ENCODE measurements at regions not wholly inside any gene's neighbourhood (a gene's known extent, or its start where the extent isn't known, plus 50 kb on each side); places are given as distances from the start of the nearest gene placed in this dataset.
"Not testable (repeated sequence)": the region's sequence is repeated elsewhere in the genome, so short reads cannot be mapped to it uniquely, and the experiment has no call there.

DNA sequence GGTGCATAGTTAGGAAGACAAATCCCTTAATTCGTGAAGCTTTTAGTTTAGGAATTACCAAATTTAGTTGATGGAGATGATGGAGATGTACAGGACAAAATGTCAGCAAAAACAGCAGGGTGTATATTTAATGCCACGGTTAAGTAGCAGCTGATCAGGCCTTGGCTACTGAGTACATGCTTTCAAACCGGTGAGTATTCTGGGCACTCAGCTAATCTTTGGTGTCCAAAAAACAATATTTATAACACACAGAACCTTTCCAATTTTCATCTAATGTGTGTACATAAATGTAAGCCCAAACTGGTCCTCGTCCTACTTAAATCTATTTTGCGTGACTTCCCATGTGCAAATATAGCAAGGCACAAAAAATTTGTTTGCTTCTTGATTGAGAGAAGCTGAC lies 703.4 kb upstream of the LINC00305 start:
- DNase-seq (ENCODE audit: low spot score), result no peak

DNA sequence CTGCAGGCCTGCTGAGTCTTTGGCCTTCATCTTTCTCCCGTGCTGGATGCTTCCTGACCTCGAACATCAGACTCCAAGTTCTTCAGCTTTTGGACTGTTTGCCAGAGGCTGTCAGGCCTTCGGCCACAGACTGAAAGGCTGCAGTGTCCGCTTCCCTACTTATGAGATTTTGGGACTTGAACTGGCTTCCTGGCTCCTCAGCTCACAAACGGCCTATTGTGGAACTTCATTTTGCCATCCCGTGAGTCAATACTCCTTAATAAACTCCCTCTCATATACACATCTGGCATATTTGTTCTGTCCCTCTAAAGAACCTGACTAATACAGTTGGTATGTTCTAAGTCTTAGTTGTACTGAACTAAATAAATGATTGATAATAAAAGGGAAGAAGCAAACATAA lies 702.8 kb upstream of the LINC00305 start:
- DNase-seq (ENCODE audit: low spot score), result no peak

DNA sequence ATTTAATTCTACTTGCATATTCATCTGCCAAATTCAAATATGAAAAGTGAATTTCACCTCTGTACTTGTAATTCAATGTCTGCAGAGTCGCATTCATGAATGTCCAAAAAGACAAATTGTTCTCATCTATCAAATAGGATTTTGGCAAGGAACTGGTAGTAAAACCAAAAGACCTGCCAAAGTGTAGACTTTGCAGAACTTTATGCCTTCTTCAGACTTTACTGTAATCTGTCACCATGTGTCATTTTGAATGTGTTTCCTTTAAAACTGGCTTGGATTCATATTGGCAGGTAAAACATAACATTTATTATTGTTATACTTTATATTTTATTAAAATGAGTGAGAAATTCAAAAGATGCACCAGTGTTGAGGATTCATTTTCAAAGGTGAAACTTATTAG lies 701.9 kb upstream of the LINC00305 start:
- no peak for DNase-seq (ENCODE audit: low spot score)

DNA sequence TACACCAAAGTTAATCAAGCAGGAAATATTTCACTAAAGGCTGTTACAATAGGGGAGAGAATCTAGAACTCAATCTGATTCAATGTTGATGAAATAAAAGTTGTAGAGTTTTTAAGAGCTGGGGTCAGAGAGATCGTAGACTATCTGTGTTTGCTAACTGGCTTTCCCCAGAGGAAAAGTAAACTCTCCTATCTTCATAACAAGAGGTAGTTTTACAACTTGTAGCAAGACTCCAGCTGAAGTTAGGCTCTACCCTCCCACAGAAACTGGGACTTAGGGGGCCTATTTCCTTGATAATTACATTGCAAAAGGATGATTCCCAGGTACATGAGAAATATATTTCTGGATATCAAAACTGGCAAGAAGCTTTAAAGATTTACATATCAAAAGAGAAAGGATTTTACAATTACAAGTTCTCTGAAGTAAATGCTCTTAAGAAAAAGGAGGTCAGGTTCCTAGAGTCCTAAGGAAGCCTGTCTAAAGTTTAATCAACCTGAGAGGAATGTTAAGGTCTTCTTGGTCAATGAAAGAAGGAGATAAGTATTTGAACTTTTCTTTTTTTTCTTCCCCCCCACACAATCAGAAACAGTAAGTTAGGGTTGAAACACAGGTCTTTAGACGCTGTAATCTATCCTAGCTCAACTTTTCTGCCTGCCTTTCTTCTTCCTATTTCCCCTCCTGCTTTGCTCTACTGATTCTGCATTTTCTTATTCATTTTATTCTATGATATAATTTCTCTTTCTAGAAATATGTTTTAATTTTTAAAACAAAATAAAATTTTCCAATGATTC lies 692.2 kb upstream of the LINC00305 start:
- no peak for DNase-seq (ENCODE audit: low spot score)

GRCh38 chr18:64810354-64810753 lies 661.5 kb upstream of the LINC00305 start:
- DNase-seq (ENCODE audit: low spot score), result no peak

DNA sequence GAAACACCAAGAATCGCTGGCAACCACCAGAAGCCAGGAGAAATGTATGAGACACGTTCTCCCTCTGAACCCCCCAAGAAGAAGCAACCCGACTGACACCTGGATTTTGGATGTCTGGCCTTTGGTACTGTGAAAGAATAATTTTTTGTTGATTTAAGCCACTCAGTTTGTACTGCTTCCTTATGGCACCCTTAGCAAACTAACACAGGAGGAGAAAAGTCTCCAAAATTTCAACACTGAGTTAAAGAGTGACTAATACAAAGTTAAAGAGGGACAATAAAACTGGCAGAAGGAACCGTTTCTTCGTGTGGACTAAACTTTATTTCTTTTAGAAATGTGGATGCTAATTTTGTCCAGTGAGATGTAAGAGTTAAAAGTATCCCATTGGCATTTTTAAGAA lies 660.9 kb upstream of the LINC00305 start:
- no peak for DNase-seq (ENCODE audit: low spot score)

DNA sequence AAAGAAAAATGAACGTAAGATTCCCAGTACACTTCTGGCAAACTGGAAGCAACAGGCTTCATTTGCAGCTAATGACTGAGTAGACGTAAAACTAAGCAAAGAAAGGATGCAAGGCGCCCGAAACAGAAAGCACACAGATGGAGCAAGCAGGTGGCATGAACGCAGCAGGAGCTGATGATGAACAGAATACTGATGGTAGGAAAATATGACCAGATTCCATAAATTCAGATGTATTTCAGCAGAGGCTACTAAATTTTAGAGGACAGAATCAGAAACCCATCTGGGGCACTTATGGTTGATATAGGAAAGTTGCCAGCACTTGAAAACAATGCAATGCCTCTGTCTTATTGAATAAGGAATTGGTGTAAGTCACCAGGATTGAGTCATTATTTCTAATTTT lies 658.7 kb upstream of the LINC00305 start:
- DNase-seq (ENCODE audit: low spot score), result peak; percentile 37

DNA sequence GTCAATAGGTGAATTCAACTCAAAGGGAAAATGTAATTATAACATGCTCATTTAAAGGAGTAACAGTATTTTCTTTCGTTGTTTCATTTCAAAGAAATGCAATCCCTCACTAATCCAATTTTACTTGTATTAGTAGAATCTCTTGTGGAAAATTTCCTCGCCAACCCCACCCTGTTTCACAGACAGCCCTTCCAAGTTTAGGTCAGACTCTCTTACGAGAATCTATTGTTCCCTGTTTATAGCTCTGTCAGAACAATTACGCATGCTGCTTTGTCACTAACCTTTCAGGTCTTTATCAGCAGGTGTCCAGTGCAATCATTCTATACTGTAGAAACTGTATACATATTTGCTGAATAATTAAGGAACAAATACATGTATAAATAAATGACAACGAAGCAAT lies 657.8 kb upstream of the LINC00305 start:
- DNase-seq (ENCODE audit: low spot score), result no peak

DNA sequence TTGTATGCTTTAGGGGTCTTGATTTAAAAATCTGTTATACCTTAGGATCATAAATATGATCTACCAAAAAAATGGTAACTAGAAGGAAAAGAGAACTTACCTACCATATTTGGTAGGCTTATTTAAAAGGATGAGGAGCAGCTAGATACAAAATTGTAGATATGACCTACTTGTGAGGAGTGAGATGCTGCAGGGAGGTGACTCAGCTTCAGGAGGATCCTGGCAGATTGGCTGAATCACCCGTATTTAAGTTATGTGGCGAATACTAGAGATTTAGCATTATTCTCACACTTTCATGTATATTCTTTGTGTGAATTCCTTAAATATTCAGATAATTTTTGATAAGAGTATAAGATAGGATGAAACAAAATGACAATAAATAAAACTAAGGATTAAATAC lies 657.3 kb upstream of the LINC00305 start:
- DNase-seq (ENCODE audit: low spot score), result no peak

GRCh38 chr18:64803471-64803870 lies 654.6 kb upstream of the LINC00305 start:
- no peak for DNase-seq (ENCODE audit: low spot score)

- no peak for DNase-seq (ENCODE audit: low spot score)
These were observed 651.3 kb upstream of the LINC00305 start for GRCh38 chr18:64800151-64800550.

DNA sequence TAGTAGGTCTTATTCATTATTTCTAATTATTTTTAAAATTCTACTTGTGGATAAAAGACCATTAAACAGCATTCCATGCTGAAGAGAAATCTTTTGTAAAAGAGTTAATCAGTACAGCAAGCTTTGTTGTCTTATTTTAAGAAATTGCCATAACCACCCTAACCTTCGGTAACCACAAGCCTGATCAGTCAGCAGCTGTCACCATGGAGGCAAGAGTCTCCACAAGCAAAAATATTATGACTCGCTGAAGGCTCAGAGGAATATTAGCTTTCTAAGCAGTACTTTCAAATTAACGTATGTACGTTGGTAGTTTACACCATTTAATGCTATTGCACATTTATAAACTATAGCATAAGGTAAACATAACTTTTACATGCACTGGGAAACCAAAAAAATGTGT lies 650.5 kb upstream of the LINC00305 start:
- DNase-seq (ENCODE audit: low spot score), result no peak

- no peak for DNase-seq (ENCODE audit: low spot score)
These were observed 642.3 kb upstream of the LINC00305 start for GRCh38 chr18:64791236-64791635.

GRCh38 chr18:64785686-64786085 lies 636.8 kb upstream of the LINC00305 start:
- no peak for DNase-seq (ENCODE audit: low spot score)

- DNase-seq (ENCODE audit: low spot score), result no peak
These were observed 628.7 kb upstream of the LINC00305 start for GRCh38 chr18:64777556-64777955.

DNA sequence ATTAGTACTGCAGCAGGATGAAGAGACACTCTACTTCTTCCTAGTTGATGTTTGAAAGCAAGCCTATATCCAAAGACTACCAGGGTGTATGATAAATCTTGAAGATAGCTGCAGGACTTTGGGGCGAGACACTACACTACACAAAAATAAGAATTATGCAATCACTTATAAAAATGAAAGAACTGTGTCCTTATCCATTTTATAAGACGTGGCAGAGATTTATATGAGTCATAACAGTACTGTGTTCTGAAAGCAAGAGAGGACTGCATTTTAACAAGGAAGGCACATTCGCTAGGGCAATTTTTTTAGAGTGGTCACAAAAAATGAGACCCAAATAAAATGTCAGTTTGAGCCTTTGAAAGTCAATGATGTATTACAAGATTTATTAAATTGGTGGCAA lies 617.0 kb upstream of the LINC00305 start:
- DNase-seq (ENCODE audit: low spot score), result no peak

- no peak for DNase-seq (ENCODE audit: low spot score)
These were observed 603.8 kb upstream of the LINC00305 start for GRCh38 chr18:64752707-64753106.

- no peak for DNase-seq (ENCODE audit: low spot score)
These were observed 601.0 kb upstream of the LINC00305 start for GRCh38 chr18:64749884-64750283.

DNA sequence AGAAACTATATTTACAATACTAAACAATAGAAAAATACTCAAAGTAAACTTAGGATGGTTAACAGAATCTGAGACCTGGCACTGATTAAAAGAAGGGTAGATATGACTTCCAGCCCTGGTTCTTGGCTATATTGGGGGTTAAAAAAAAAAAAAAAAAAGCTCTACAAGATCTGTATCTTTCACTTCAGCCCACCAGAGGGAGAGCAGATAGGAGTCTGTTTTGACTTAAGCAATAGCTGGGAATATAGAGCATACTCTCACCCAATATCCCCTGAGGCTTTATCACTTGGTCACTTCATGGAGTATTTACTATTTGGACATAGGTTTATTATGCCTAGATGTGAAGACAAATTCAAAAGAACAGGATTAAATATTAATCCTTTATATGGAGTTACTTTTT lies 598.9 kb upstream of the LINC00305 start:
- DNase-seq (ENCODE audit: low spot score), result no peak

- no peak for DNase-seq (ENCODE audit: low spot score)
These were observed 594.0 kb upstream of the LINC00305 start for GRCh38 chr18:64742898-64743297.

DNA sequence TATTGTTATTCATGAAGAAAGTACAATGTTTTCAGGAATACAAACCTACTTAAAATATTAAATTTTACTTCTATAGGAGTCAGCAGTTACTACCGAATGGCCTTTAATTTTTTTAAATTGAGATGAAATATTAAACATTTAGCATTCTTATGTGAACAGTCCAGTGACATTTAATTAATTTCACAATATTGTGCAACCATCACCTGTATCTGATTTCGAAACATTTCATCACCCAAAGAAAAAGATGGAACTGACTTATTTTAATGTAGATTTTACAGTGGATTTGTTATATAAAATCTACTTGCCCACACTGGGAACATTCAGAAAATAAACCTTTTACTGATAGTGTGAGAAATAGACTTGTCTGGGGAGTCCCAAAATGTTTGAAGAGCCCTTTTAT lies 585.2 kb upstream of the LINC00305 start:
- no peak for DNase-seq (ENCODE audit: low spot score)

DNA sequence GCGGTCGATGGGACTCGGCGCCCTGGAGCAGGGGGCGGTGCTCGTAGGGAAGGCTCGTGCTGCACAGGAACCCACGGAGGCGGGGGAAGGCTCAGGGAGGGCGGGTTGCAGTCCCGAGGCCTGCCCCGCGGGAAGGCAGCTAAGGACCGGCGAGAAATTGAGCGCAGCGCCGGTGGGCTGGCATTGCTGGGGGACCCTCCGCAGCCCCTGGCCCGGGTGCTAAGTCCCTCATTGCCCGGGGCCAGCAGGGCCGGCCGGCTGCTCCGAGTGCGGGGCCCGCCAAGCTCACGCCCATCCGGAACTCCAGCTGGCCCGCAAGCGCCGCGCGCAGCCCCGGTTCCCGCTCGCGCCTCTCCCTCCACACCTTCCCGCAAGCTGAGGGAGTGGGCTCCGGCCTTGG lies 576.8 kb upstream of the LINC00305 start:
- not testable (repeated sequence) for DNase-seq (ENCODE audit: low spot score)

DNA sequence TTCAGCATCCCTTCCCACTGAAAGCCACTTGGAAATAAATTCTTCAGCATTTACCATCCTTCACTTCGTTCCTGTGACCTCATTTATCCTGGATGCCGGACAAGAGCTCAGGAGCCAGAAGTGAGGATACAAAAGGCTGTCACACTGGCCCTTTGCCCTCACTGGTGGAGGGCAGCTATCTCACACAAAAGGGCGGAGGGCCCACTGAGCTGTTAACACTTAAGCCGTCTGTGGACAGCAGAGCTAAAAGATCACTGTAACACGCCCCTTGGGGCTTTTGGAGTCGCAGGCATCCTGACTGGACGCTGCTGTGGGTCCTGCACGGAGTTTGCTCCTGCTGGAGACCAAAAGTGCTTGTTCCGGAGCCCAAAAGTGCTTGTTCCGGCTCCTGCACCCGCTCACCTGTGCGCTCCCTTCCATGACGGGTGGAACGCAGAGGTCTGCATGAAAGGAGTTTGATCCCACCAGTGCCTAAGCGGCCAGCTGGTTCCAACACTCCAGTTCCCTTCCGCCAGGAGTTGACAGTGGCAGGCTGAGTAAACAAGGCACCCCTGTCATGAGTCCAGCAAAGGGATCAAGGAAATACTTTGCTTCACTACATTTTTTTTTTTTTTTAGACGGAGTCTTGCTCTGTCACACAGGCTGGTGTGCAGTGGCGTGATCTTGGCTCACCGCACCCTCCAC lies 572.0 kb upstream of the LINC00305 start:
- no peak for DNase-seq (ENCODE audit: low spot score)

GRCh38 chr18:64718808-64719207 lies 569.9 kb upstream of the LINC00305 start:
- DNase-seq (ENCODE audit: low spot score), result no peak

All from Ammon's horn (tissue), 1 donor.